Activated B cell treated with CpG ODN at 0.5 μM for 24 hours (primary cell): ENCODE measurements at regions not wholly inside any gene's neighbourhood (a gene's known extent, or its start where the extent isn't known, plus 50 kb on each side); places are given as distances from the start of the nearest gene placed in this dataset.

ENCODE experiments used
- ATAC-seq: fragments of 200-7000 bp; cut with Tn5 transposase; one replicate; pipeline ENCODE4 v1.10.0; 2021; ENCODE audit warnings: low read depth, mild to moderate bottlenecking, moderate library complexity
- CTCF ChIA-PET: fragments of 350-600 bp; sonication (Branson Sonifier 250); formaldehyde crosslinking; loops from one replicate; lab custom pipeline; 2021; ENCODE audit warnings: antibody characterized with exemption; lab: Charles Lee
- POLR2A ChIA-PET: fragments of 350-600 bp; sonication (Branson Sonifier 250); formaldehyde crosslinking; loops from one replicate; lab custom pipeline; 2021; ENCODE audit warnings: antibody characterized with exemption; lab: Charles Lee
- DNase-seq: peaks from one replicate; pipeline ENCODE4 v3.0.0; 2022
- H3K27ac Mint-ChIP-seq: one replicate; pipeline ENCODE4 v1.8.0; 2020; ENCODE audit warnings: mixed read lengths
- H3K27me3 Mint-ChIP-seq: one replicate; pipeline ENCODE4 v1.8.0; 2021; ENCODE audit warnings: mixed read lengths
- H3K36me3 Mint-ChIP-seq: one replicate; pipeline ENCODE4 v1.8.0; 2021; ENCODE audit warnings: low read depth, mixed read lengths
- H3K4me1 Mint-ChIP-seq: one replicate; pipeline ENCODE4 v1.8.0; 2021; ENCODE audit warnings: mixed read lengths
- H3K4me3 Mint-ChIP-seq: one replicate; pipeline ENCODE4 v1.8.0; 2020; ENCODE audit warnings: mild to moderate bottlenecking, mixed read lengths
- H3K9me3 Mint-ChIP-seq: one replicate; pipeline ENCODE4 v1.8.0; 2020; ENCODE audit warnings: mixed read lengths
- CTCF ChIP-seq: fragments of 200-600 bp; IDR thresholded peaks from one replicate; pipeline ENCODE4 v1.8.0; 2022; ENCODE audit warnings: antibody characterized with exemption, mild to moderate bottlenecking
- intact Hi-C: fragments of 100-400 bp; cut with micrococcal nuclease; formaldehyde crosslinking; loops from one replicate; pipeline ENCODE4 v1.15.1; 2024

DNA sequence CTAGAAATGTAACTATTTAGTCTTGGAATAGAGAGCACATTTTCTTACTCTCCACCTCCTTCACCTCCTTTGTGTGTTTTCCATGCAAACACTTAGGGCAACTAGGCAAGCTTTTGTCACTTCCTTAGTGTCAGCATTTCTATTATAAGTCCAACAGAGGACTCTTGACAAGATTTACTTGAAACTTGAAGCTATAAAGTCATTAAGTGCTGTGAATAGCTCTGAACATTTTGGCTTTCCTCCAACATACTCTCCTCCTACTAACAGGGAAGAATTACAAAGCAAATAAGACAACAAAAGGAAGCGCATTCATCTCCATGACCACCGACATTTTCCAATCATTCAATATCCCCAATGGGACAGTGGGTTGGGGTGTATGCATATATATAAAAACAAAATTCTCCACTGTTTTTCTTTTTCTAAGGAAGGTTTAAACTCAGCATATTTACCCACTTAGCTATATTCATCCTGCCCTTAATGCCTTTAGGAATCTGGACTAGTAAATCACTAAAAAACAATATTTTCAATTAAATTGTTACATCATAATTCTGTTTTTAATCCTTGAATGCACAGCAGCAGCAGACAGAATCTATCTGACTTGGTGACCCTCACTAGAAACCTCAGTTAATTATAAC, 264.6 kb downstream of the SNCA start:
- intact Hi-C loops, result no loop called here
- POLR2A ChIA-PET, result no interaction called here
- H3K27ac Mint-ChIP-seq, result no peak overlapping the region
- H3K9me3 Mint-ChIP-seq, result no peaks in the 10 kb centered on the region
- no peak overlapping the region for H3K4me3 Mint-ChIP-seq
- H3K36me3 Mint-ChIP-seq, result no peaks in the 10 kb centered on the region
- ATAC-seq, result no peak
- peaks cover 6% of the 10 kb centered on the region for H3K27me3 Mint-ChIP-seq
- TF ChIP-seq CTCF, result no peak
- CTCF ChIA-PET, result no interaction called here
- DNase-seq, result no peak
- H3K4me1 Mint-ChIP-seq, result no peaks in the 10 kb centered on the region

- no peaks in the 10 kb centered on the region for H3K9me3 Mint-ChIP-seq
- ATAC-seq (no peak), DNase-seq (no peak)
- intact Hi-C loops, result no loop called here
- no peak overlapping the region for H3K4me3 Mint-ChIP-seq
- ChIA-PET CTCF (no interaction called here), POLR2A (no interaction called here)
- H3K36me3 Mint-ChIP-seq, result no peaks in the 10 kb centered on the region
- no peak overlapping the region for H3K27ac Mint-ChIP-seq
- H3K4me1 Mint-ChIP-seq, result no peaks in the 10 kb centered on the region
- peaks cover 6% of the 10 kb centered on the region for H3K27me3 Mint-ChIP-seq
- TF ChIP-seq CTCF, result no peak
Observed at GRCh38 chr4:89570931-89571330, 263.3 kb upstream of the GPRIN3 start.

GRCh38 chr4:89567936-89568335, 260.3 kb upstream of the GPRIN3 start:
- Mint-ChIP-seq H3K4me3 (no peak overlapping the region), H3K4me1 (no peaks in the 10 kb centered on the region), H3K36me3 (no peaks in the 10 kb centered on the region), H3K9me3 (no peaks in the 10 kb centered on the region), H3K27ac (no peak overlapping the region), H3K27me3 (peaks cover 6% of the 10 kb centered on the region)
- ChIA-PET CTCF (no interaction called here), POLR2A (no interaction called here)
- ATAC-seq (no peak), DNase-seq (no peak)
- intact Hi-C loops, result no loop called here
- TF ChIP-seq CTCF, result no peak

- CTCF ChIA-PET, result no interaction called here
- intact Hi-C loops, result no loop called here
- no peak overlapping the region for H3K27ac Mint-ChIP-seq
- H3K27me3 Mint-ChIP-seq, result peaks cover 3% of the 10 kb centered on the region
- no peak for ATAC-seq
- H3K9me3 Mint-ChIP-seq, result no peaks in the 10 kb centered on the region
- POLR2A ChIA-PET, result no interaction called here
- TF ChIP-seq CTCF, result no peak
- H3K4me3 Mint-ChIP-seq, result no peak overlapping the region
- DNase-seq, result no peak
- no peaks in the 10 kb centered on the region for H3K36me3 Mint-ChIP-seq
- H3K4me1 Mint-ChIP-seq, result no peaks in the 10 kb centered on the region
Observed at GRCh38 chr4:89563431-89563830, 255.8 kb upstream of the GPRIN3 start.

- TF ChIP-seq CTCF, result no peak
- ATAC-seq, result no peak
- H3K36me3 Mint-ChIP-seq, result no peaks in the 10 kb centered on the region
- no peak overlapping the region for H3K27ac Mint-ChIP-seq
- H3K4me1 Mint-ChIP-seq, result no peaks in the 10 kb centered on the region
- no peak overlapping the region for H3K4me3 Mint-ChIP-seq
- intact Hi-C loops, result no loop called here
- H3K9me3 Mint-ChIP-seq, result no peaks in the 10 kb centered on the region
- H3K27me3 Mint-ChIP-seq, result no peaks in the 10 kb centered on the region
- ChIA-PET POLR2A (no interaction called here), CTCF (no interaction called here)
- DNase-seq, result no peak
Observed at GRCh38 chr4:89562746-89563145, 255.1 kb upstream of the GPRIN3 start.
